ENCODE measurements at regions not wholly inside any gene's neighbourhood (a gene's known extent, or its start where the extent isn't known, plus 50 kb on each side); places are given as distances from the start of the nearest gene placed in this dataset.

DNA sequence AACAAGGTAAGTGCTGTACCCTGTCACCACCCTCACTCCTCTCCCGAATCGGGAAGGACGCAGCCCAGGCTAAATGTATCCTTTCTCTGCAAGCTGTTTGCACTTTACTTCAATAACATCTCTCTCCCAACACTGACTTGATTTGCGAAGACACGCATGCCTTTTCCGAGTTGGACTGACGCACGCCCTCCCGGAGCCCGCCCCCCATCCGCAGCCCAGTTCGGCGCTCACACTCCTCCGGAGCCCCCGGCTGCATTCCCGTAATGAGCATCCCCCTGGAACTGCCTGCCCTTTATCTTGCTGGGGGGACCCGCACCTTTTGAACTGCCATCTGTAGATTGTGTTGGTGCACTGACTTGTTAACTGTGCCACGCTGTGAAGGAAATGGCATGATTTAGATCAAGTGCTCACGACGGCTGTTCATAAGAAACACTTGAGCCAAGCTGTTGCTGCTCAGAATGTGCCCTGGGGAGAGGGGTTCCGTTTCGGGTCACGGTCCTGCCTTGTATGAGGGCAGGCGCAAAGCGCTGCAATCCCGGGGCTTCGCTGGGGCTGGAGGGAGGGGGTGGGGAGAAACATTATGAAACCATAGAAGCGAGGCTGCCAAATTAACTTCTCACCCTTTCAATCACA is 176.6 kb upstream of the CDKN3 start:
- TF ChIP-seq, protein P1, sequence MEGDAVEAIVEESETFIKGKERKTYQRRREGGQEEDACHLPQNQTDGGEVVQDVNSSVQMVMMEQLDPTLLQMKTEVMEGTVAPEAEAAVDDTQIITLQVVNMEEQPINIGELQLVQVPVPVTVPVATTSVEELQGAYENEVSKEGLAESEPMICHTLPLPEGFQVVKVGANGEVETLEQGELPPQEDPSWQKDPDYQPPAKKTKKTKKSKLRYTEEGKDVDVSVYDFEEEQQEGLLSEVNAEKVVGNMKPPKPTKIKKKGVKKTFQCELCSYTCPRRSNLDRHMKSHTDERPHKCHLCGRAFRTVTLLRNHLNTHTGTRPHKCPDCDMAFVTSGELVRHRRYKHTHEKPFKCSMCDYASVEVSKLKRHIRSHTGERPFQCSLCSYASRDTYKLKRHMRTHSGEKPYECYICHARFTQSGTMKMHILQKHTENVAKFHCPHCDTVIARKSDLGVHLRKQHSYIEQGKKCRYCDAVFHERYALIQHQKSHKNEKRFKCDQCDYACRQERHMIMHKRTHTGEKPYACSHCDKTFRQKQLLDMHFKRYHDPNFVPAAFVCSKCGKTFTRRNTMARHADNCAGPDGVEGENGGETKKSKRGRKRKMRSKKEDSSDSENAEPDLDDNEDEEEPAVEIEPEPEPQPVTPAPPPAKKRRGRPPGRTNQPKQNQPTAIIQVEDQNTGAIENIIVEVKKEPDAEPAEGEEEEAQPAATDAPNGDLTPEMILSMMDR (IDR thresholded peaks at IDR 0.05): no peak
- TF ChIP-seq POLR2A (IDR thresholded peaks at IDR 0.05) (no peak), EP300 (IDR thresholded peaks at IDR 0.05) (no peak)
